GM18519 (cell line): ENCODE measurements at regions not wholly inside any gene's neighbourhood (a gene's known extent, or its start where the extent isn't known, plus 50 kb on each side); places are given as distances from the start of the nearest gene placed in this dataset.

Experiments used
- ATAC-seq: cut with Tn5 transposase; IDR thresholded peaks from one replicate; pipeline ENCODE4 v1.9.1; 2021; ENCODE audit warnings: mild to moderate bottlenecking, moderate library complexity; ENCODE audit not compliant: unreplicated experiment, low FRiP score

DNA sequence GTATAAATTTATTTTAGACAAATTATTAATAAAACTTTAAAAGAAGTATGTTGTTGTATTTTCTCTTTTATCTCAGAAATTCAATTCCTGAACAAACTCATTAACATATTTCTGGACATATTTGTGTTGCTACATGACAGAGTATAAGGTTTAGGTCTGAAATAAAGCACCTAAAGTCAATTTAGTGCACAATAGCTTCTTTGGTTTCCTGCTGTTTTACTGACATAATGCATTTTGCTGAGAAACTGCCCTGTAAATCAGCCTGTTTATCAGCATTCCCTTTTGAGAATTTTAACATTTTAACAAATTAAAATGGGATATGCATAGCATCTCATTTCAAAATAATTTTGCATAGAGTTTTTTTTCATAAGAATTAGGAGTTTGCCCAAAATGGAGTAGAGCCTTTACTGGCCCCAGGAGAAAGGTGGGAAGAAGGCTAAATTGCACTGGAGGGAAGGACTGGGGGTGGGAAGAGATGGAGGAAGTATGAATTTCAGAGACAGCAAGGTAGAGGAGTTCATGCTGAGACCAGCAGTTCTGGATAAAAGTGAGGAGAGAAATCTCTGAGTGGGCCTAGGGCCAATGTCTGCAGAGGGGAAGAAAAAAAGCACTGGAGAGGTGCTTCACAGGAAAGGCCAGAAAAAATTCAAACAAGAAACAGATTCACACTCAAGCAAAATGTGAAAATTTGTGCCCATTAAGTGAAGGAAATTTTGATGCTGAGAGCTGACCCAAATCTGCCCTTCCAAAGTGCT, 324.2 kb upstream of the HSF2 start:
- no peak for ATAC-seq

DNA sequence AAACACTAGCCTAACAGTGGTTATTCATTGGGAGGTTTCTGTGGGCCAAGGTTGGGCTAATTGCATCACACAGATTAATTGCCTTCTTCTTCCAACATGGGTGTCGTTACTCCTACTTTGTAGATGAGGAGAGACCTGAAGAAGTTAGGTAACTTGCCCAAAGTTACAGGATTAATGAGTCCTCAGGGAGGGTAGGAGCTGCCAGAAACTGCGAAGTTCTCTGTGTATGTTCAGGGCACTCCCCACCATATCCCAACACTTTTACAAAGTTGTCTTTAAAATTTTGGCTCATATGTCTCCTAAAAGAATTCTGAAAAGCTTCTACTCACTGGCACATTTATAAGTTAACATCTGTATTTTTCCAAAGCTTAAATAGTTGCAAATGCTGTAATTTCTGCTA, 323.5 kb upstream of the HSF2 start:
- ATAC-seq = no peak

DNA sequence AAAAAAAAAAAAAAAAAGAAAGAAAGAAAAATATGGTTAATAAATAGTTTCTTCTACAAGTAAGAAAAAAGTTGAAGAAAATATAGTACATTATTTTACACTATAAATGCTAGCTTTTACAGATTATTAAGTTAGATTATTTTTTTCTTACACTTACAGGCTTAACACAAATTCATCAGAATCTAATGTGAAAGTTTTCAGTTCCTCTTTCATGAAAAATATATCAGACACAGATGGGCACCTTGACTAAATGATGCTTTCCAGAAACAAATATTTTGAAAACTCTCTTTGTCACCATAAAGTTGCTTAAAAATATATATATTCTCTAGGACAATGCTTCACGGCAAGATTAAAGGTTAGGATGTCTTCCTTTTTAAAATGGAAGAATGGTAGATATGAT, 321.8 kb upstream of the HSF2 start:
- no peak for ATAC-seq

DNA sequence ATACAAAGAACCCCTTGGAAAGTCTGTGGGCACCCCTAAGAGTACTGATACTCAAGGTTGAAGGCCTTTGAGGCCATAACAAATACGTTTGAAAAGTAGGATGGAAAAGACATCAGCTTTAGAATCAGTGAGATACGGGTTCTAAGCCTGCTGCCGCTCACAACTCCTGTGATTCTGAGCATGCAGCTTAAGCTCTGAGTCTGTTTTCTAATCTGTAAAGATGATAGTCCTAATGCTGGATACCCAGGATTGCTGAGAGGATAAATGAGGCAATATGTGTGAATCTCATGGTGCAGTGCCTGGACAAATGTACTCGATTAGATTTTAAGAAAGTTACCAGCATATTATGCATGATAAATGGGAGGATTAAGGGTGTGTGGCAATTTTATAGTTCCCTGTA, 321.0 kb upstream of the HSF2 start:
- no peak for ATAC-seq

DNA sequence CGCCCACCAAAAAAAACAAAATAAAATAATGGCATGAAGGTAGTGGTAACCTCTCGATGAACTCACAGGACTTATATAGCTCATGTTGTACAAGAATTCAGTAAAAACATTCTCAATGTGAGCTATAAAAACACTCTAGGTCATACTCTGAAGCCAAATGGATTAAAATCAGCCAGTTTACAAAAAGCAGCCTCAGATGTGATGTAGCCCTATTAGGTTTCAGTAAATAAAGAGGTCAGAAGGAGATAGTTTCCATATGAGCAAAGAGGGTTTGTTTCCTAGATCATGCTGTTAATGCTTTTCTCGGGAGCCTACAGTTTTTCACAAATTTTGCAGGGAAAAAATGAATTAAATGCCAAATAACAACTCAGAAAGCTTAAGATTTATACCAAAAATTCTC, 319.5 kb upstream of the HSF2 start:
- no peak for ATAC-seq

DNA sequence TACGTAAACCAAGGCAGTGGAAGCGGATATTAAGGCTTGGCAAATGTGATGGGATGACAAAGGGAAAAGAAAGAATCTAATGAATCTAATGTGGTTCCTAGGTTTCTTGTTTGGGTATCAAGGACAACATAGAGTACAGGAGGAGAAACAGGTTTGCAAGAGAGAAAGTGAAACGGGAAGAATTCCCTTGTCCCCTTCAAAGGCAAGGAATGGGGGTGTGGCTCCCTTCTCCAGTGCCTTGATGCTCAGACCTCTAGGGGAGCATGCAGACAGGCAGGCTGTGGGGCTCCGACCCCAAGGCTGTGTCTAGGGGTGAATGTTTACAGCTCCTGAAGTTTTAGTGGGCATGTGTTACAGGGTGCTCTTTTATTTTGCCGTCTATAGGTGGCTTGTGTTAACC, 317.5 kb upstream of the HSF2 start:
- ATAC-seq = no peak

DNA sequence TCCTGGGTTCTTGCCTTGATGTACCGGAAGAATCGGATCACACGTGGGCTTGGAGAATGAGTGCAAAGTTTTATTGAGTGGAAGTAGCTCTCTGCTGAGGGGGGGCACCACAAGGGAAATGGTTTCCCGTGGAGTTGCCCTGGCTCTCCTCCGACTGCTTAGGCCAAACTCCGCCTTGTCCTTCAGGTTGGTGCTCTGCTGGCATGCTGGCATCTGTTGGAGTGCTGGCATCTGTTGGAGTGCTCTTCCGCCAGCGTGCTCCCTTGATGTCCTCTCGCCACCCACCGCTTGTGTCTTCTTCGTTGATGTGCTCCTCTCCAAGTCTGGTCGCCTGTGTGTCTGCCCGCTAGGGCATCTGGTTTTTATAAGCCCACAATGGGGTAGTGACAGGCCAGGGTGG, 317.1 kb upstream of the HSF2 start:
- ATAC-seq = no peak

DNA sequence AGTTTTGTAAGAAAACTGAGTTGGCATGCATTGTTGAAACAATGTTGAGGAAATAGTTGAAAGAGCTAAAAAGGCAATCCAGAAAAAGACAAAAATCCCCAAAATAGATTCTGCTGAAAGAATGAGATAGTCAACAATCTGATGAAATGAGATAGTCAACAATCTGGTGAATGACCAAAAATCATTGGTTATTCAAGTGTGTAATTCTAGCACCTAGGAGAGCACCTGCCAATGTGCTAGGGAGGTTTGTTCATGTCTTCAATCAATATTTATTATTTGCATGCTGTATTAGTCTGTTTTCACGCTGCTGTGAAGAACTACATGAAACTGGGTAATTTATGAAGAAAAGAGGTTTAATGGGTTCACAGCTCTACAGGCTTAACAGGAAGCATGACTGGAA, 307.1 kb upstream of the HSF2 start:
- ATAC-seq = no peak

DNA sequence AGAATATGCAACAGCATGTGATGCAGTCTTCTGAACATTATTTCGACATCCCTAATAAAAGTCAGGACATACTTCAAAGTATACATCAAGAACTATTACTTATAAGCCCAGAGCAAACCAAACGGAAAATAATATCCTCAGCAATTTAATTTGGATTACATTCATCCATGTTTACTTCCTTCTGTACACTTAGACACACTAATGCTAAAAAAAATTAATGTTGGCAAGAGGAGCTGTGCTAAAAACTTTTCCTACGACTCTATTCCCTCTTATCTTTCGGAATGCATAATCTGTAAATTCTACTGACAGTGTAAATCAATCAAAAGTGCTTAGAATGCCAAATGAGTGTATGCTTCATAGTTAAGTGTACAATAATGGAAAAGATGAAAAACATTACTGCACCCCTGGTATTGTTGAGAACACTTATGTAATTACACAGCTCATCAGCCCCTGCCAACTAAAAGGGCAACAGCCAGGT, 301.2 kb upstream of the HSF2 start:
- ATAC-seq = no peak

DNA sequence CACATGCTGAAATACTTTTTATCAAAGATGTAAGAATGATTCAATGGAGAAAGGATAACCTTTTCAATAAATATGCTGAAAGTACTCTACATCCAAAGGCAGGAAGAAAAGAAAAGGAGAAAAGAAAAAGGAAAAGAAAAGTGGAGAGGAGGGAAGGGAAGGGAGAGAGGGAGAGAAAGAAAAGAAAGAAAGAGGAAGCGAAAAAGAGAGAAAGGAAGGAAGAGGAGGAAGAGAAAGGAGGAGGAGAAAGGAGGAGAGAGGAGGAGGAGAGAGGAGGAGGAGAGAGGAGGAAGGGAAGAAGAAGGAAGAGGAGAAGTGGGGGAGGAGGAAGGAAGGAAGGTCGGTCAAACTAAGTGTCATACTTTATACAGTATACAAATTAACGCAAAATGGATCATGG, 297.4 kb upstream of the HSF2 start:
- no peak for ATAC-seq

DNA sequence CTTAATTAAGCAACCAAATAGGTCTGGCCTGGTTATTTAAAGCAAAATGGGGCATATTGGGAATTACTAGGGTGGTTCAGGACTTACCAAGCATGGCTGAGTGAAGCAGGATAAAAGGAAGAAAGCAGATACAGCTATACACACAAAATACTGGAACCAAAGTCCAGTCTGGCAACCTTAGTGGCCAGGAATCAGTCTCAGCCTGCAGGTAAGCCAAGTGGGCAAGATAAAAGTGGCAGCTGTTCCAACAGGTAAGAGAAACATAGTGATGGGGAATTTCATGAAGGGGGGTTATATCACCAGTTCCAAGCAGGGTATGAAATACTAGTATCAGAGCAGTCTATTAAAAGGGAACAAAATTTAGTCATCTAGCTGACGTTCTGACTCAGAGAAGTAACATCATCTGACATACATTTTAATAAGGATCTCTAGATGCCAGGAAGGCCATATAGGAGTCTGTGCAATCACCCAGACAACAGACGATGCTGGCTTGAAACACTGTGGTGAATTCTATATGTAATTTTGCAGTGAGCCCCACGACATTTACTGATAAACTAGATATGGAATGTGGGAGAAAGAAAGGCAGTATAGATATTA, 292.1 kb upstream of the HSF2 start:
- ATAC-seq = no peak

DNA sequence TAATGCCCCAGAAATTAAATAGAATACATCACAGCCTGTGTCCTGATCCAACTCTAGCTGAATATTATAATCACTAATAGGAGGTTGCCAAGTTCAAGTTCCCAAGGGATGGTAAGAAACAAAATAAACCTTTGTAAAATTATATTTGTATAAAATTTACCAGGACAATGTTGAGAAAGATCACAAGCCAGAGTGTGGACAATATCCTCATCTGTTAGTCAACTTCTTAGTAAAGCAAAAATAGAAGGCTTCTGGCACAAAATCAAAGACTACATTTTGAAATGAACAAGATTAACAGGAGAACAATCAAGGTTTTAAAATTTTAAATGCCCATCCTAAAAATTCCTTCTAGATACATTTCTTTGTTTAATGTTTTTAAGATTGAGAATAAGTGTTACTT, 290.4 kb upstream of the HSF2 start:
- no peak for ATAC-seq

DNA sequence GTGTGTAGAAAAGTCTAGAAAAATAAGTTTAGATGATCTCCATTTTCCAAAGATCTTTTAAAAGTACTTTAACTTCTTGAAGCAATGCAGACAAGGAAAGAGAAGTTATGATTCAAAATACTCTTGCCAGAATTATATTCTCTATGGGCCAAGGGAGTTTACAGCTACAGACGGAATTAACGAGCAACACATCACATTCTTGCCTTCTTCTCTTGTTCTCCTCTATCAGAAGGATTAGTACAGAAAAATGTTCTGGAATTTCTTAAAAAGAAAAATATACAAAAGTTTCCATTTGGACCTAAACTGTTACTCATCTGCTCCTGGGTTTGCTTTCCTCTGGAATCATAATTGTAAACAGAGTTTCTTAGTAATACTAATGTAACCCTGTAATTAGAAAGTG, 284.7 kb upstream of the HSF2 start:
- ATAC-seq = no peak

DNA sequence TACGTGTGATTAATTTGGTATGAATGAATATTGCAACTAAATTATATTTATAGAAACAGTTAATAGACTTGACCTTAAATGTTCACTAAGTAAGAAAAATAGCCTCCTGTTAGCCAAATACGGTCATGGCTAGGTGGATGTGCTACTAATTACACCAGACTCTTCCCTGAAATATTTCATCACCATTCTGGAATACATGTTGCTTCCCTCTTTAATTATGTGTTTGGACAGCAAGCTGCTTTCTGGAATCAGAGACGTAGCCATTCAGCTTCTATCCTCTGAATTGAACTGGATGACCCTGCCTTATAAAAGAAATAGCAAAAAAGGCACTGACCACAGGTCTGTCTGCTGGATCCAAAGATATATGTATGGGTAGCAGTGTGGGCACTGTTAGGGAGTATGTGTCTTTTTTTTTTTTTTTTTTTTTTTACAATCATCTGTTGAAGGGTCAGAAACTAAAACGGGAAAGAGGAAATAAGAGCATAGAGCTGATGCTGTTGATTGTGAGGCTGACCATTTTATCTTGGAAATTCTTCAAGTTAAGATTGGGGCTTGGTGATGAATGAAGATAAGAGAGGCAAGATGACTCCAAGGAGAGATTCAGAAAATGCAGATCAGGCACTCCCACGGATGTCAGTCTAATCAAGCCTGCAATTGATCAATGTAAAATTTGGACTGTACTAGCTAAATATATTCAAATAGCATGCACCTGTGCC, 283.2 kb upstream of the HSF2 start:
- no peak for ATAC-seq

DNA sequence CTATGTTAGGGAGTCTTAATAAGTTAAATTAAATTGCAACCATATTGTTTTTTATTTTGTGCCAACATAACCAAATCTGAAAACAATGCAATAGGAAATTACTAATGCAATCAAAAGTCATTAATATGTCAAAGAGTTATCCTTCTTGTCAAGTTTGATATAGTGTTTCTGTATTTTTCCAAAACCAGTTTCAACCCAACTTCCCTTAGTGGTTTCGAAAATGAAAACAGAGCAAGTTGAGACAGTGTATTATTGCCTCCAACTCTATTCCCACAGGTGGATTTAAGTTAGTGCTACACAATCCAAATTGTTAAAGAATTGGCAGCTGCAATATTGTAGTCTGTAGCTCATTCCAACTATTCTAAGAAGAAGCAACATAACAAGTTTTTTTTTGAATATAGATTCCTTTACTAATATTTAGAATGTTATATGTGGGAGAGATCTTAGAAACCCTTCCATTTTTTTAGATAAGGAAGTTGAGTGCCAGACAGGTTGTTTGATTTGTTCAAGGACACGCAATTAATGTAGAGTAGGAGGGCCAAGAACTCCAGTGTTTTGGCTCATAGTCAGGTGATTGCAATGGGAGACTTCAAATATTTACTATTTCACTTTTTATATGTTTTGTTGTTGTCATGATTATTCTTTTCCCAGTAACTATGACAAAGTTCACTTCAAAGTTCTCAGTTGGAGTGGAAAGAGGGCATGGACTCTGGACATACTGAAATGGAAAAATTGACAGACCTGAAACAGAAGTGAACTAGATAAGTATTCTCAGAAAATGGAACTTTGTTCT, 282.4 kb upstream of the HSF2 start:
- no peak for ATAC-seq

DNA sequence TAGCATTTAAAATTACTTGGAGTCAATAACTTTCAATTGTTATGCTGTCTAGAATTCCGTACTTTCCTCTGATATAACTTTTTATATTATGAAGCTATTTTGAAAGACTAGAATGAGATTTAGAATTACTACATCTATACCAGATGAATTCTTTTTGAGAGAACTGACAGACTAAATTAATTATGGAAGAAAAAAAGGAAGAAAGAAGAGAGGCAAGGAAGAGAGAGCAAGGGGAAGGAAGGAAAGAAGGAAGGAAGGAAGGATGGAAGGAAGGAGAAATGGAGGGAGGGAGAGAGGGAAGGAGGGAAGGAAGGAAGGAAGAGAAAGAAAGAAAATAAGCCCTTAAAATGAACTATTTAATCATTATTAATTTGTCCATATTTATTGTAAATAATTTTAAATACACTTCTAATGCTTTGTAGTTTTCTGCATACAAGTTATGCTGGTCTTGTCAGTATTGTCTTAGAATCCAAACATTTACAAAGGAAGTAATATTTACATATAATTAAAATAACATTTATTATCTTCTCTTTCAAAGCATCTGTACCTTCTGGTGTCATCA, 280.4 kb upstream of the HSF2 start:
- no peak for ATAC-seq

DNA sequence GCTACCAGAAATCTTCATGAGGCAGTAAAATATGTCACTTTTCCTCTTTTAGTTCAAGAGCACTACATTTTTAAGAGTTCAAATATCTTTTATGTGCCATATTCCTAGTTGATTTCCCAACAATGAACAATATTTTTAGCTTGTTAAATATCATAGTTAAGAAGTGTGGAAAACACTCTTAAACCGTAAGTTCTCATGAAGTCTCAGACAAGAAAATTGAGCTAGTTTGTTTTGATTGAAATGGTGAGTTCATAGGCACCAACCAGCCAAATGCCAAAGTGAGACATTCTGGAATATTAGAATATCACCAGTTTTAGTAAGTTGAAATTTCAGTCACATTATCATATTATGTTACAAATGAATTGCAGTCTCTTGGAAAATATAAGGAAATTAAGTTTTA, 277.2 kb upstream of the HSF2 start:
- no peak for ATAC-seq

DNA sequence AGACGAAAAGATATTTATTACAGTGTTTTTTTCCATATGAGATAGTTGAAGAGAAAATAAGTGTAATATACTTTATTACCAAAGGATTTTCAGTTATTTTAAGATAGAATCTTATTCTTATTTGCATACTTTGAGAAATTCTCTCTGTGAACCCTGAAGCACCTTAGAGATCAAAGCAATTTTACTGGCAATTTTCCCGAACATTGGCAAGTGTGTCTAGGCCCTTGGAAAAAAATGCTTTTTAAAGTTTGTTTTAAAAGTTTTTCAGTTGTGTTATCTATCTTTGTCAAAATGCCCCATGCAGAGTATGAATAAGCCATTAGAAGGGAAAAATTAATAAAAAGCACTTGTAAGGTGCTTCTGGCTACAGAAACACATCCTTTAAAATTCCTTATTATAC, 276.8 kb upstream of the HSF2 start:
- no peak for ATAC-seq

DNA sequence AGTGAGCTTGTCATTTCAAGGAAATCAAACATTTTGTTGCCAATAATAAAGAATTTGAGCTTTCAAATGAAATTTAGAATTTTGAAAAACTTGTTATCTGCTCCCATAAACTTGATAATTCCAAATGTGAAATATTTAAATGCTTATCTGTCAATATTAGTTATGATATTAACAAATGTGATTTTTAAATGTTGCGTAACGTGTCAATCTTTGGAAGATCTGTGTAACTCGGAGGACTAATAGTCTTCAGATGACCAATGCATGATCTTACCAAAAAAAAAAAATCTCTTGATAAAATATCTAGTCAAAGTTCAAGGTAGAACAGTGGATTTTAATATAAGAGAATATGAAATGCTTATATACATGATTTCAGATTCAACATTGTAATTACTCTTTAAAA, 274.5 kb upstream of the HSF2 start:
- no peak for ATAC-seq

DNA sequence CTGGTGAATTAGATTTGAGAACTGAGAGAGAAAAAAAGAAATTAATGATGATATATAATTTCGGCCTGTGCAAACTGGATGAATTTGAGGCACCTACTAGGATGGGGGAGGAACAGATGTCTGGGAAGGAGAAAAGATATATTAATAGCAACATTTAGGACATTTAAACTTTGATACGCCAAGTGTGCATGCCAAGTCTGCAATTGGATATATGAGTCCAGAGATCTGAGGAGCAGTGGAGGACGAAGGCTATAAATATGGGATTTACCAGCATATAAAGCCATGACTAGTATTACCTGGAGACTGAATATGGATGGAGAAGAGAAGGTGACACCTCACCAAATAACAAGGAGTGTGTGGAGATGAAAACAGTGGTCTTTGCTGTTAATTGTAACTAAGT, 272.6 kb upstream of the HSF2 start:
- ATAC-seq = no peak

DNA sequence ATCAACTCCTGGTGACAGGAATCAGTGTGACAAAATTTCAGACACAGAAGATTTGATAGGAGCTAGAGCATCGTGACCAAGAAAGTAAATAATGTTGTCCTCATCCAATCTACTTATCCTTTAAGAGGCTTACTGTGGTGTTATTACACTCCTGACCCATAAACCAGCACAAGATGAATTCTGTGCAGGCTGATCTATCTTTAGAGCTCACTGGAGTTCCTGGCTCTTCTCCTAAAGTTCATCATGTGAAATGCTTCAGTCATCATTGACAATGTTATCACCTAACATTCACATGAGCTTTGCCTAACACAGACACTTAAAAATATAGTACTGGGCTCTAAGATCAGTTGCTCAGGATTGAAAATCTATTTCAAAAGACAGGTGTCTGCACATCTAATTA, 271.0 kb upstream of the HSF2 start:
- ATAC-seq = no peak
